Stimulated activated CD8-positive, alpha-beta memory T cell treated with anti-CD3 and anti-CD28 coated beads, Interleukin-2, amount 100 ng/mL, for 48 hours (primary cell): ENCODE measurements at regions not wholly inside any gene's neighbourhood (a gene's known extent, or its start where the extent isn't known, plus 50 kb on each side); places are given as distances from the start of the nearest gene placed in this dataset.

Experiments
- DNase-seq, 2 donors: peaks; one replicate each; pipeline ENCODE4 v3.0.0-alpha.2; 2020; ENCODE audit warnings: low read depth in 2 of 2

DNA sequence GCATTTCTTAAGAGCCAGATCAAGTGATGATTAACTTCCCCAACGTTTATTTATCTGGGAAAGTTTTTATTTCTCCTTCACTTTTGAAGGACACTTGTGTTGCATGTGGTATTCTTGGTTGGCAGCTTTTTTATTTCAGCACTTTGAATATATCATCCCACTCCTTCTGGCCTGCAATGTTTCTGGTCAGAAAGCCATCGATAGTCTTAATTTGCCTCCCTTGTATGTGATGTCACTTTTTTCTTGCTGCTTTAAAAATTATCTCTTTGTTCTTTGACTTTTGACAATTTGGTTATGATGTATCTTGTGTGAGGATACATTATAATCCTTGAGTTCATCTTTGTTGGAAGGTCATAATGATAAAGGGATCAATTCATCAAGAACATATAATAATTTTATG lies 503.2 kb downstream of the OTOL1 start:
- DNase-seq: no peak

DNA sequence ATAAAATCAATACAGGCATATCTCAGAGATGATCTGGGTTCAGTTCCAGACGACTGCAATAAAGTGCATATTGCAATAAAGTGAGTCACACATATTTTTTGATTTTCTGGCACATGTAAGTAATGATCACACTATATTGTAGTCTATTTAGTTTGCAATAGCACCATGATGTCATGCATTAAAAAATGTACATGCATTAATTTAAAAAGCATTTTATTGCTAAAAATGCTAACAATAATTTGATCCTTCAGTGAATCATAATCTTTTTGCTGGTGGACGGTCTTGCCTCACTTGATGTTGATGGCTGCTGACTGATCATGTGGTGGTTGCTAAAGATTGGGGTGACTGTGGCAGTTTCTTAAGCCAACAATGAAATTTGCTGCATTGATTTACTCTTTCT lies 511.1 kb downstream of the OTOL1 start:
- DNase-seq: no peak

DNA sequence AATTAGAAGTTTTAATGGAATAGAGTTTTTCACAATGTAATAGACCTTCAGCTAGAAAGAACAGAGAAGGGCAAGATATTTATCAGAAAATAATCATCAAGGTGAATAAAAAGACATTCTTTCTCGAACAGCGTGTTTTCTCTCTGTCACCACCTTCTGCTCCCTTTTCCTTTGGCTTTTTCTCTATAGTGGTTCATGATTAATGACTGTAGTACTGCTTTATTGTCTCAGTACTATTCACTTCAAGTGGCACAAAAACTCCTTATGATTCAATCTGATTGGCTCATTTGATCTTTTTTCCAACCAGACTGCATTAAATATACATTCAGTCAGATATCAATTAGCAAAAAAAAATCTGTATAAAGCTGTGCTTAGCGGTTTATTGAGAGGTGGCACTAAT lies 516.0 kb downstream of the OTOL1 start:
- no peak for DNase-seq

DNA sequence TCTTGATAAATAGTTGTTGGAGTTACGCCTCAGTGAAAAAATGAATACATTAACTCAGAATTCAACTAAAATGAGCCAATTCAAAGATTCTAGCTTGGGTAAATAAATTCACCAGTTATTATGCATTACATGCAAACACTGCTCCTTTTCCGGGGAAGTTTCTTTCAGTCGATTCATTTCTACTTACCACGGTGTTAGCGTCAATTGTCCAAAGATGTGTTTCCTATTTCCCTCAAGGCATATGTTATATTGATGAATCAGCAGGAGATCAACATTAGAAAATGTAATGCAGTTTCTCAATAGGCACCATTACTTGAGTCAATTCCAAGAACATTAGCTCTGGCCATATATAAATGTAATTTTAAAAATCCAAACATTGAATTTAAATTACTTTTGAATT lies 517.7 kb downstream of the OTOL1 start:
- DNase-seq: no peak

DNA sequence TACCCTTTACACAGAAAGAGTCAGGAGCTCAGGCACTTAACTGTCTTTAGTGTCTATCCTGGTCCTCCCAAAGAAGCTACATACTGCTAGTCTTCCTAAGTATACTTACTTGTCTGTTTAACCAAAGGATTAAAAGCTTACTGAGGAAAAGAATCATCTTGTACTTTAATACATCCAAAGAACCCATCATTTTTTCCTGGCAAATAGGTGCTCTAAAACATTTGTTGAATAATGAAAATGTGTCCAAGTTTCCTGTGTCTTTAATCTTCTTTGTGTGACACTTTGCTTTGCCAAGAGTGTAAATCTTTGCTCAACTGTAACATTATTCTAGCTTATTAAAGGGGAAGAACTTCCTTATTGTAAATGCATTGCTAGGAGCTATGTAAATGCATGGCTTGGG lies 519.2 kb downstream of the OTOL1 start:
- no peak for DNase-seq

DNA sequence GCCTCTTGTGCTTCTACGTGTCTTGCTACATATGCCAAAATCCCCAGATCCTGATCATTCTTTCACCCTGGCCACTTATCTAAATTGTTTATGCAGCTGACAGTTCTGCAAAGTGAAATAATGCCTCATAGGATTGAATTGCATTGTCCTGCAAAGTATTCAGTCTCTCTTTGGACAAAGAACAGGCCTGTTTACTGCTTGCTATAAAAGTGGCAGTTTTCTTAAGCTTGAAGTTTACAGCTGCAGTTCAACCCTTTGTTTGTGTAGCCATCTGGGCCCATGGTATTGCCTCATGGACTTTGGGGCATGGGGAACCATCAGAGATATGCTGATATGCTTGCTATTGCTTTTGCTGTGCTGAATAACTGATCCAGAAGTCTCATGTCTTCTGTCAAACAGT lies 523.2 kb downstream of the OTOL1 start:
- no peak for DNase-seq

DNA sequence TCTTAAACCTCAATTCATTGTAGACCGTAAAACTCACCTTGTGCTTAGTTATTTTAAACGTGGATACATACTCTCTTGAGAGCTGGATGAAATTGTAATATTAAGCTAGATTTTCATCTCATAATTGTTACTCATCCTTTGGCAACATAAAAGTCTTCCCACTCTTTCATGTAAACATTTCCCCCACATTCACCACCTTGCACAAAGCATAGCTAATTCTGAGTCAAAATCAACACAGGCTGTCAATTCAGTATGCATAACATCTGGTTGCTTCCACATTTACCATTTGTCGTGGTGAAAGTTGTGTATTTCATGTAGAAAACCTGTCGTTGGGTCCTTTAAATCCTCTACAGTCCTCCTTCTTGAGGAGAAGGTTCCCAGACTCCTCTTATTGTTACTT lies 524.6 kb downstream of the OTOL1 start:
- DNase-seq: no peak

DNA sequence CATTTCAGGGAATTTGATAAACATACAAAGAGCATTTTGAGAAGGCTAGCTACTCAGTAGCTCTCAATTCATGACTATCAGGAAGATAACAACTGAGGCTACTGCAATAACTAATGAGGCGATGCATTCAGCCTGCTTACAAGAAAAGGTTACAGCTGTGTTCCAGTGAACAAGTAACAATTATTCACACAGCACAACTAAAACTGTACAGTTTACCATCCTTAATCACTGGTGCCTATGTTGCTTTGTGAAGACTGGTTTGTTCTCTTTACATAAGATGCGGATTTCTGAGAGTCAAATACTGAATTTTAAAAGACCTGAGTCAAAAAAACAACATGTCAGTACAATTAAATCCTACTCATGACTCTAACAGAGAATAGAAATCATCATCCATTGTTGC lies 526.3 kb downstream of the OTOL1 start:
- no peak for DNase-seq

DNA sequence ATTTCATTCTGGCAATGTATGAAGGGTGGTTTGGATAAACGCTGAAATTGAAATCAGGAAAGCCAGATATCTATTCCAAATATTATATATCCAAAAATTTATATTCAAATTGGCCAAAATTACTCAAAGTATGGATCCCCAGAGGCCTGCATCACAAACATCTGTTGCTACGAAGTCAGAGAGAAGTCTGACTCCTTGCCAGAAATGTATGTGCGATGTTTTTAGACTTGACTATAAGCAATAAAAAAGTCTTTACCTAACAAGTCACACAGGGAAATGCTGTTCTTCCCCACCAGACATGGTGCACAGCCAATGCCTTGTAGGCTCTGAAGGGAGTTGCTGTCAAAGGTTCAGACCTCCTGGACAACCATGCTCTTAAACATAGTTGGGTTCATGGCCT lies 533.1 kb downstream of the OTOL1 start:
- DNase-seq: no peak

DNA sequence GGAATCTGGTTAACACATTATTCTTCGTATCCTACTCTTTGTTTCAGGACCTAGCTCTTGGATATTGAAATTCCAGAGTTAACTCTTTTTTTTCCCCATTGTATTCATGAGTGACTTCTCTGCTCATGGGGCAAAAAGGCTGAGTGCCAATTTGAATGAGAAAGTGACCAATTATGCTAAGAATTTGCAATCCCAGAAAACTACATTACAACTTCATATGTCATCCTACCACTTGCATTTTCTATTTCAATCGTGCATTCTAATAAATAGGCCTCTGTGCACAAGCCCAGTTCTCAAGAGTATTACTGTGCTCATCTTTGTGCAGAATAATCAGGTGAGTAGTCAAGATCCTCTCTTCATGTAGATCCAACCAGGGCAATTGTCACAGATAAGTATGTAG lies 537.8 kb downstream of the OTOL1 start:
- no peak for DNase-seq

DNA sequence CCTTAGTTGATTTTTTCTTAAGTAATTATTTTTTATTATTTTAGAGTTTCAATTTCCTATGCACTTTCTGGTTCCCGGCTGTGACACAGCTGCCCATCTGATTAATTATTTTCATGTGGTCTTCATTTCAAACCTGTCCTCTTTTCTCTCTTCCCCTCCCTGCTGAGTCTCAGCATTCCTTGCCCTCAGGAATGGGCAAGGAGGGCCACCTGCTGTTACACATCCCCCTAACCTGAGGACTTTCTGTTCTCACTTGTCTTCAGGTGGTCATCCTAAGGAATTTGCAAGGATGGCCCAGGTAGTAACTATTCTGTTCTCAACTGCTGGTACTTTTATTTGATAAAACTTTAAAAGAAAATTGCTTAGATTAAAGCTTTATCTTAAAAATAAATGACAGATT lies 545.0 kb downstream of the OTOL1 start:
- no peak for DNase-seq

DNA sequence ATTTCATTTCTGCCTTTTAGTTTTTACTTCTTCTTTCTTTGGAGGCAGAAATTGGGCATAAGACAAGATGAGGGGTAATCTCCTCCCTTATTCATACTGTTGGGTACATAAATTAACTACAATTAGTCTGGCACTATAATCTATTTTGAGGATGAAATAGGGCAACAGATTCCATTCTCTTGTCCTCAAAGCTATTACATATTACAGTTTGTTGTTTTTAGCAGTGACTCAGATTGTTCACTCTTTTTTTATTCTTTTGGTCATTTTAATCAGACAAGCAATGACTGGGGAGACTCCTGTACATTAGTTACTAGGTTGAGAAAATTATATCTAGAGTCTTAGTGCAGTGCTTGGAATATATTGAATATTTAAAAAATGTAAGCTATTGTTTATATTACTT lies 556.0 kb downstream of the OTOL1 start:
- DNase-seq: no peak

DNA sequence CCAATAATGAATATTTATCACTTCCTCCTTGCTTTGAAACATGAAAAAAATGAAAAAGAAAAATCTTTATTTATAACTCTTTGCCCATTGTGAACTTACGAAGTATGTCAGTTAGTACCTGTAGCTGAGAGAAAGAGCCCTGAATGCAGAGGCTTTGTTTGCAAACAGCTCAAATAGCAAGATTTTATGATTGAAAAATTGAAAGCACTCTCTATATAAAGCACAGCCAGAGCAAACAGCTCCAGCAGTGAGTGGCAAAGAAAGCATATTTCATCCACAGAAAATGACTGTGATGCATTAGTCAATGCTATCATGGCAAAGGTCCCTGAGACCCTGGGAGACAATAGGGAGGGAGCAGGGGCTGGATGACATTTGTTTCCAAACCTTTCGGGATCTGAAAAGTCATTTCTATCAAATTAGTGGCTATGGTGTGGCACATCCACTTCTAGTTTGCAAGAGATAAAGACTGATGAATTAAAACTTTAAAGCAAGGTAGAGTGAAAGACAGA lies 576.1 kb downstream of the OTOL1 start:
- DNase-seq: no peak

DNA sequence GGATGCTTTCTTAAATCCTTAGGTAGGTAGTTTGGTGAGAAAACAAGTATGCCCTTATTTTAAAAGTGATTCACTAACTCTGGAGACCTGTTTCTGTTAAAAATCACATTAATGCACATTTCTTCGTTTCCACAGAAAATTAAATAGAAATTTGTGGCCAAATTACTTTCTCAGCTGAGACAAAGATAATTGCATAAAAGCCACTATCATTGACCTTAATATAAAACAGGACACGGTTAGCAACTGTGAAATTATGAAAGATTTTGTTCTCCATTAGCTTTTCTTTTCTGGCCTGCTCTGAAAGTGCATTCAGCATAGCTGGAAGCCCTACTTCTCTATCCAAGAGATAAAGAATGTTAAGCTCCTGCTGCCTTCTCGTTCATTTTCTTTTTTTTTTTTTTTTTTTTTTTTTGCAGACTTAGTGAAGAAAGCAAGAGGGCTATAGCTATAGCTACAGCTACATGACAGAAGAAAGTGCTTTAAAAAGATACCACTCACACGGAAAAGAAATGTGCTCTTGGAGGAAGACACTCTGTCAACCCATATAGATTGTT lies 576.9 kb downstream of the OTOL1 start:
- no peak for DNase-seq

DNA sequence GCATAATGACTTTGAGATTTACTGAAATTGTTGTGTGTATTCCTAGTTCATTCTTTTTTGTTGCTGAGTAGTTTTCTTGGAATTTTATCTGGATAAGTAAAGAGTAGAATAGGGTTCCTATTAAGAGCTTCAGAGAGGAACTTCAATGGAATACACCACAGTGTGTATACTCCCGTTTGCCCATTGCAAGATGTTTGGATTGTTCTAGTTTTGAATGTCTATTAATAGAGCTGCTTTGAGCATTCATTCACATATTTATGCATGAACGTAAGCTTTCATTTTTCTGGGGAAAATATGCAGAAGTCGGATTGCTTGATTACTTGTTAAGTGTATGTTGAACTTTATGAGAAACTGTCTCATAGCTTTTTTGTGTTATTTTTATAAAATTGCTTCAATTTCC lies 580.5 kb downstream of the OTOL1 start:
- DNase-seq: no peak

DNA sequence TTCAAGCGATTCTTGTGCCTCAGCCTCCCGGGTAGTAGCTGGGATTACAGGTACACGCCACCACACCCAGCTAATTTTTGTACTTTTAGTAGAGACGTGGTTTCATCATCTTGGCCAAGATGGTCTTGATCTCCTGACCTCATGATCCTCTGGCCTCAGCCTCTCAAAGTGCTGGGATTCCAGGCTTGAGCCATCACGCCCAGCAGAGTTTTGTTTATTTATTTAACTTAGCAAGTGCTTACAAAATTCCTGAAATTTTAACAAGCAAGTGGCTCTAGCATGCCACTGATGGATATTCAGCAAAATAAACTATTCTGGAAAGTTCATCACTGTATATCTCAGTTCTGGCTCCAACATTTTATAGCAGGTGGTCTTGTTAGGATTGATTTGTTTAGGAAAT lies 585.9 kb downstream of the OTOL1 start:
- DNase-seq: no peak

DNA sequence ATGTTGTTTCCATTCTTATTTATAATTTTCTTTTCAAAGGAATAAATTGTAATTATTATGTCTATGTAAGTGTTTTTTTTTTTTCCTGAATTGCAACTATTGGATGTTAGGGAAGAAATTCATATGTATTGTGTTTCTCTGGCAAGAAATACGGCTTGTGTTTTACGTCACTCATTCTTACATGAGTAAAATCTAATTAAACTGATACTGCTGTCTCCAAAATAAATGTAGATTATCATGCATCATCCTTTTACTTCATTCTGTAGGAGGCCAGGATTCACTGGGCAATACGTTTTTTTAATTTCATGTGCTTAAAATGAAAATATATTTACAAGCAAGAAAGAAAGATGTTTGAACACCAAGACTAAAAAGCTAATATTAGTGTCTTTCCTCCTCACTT lies 590.8 kb downstream of the OTOL1 start:
- DNase-seq: no peak

DNA sequence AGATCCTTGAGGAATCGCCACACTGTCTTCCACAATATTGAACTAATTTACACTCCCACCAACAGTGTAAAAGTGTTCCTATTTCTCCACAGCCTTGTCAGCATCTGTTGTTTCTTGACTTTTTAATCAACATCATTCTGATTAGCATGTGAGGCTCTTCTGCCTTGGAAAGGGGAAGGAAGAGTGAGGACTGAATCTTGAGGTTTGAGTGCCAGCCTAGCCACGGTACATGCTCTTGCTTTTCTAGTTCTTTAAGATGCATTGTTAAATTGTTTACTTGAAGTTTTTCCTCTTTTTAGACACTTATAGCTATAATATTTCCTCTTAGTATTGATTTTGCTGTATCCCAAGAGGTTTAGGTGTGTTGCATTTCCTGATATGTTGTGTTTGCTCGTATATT lies 596.1 kb downstream of the OTOL1 start:
- no peak for DNase-seq

DNA sequence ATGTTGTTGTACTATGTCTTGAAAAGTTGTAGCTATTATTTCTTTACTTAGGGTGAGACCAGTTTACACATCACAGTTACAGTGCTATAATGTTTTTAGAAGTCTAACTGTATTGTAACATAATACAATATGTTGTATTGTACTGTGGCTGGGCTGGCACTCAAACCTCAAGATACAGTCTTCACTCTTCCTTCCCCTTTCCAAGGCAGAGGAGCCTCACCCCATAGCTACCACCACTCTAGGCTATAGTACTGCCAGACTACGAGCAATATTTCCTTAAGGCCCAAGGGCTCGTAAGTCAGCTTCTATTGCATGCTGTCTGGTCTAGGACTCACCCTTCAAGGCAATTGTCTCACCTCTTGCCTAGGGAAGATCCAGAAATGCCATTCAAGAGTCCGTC lies 597.7 kb downstream of the OTOL1 start:
- DNase-seq: no peak

DNA sequence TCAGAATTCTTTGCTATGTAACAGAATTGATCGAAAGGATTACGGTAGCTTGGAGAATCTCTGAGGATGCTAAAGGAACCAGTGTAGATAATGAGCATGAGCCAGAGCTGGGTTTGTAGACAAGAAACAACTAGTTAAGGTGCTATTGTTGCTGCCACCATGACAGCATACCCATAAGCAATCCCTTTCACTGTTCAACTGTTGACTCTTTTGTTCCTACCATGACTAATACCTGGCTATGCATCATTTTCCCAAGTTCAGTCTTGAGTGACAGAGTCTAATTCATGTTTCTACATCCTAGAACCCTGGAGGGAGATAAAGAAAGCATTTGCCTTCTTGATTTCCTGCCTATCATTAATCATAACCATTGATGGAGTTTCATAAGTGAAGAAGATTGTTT lies 600.3 kb downstream of the OTOL1 start:
- no peak for DNase-seq

DNA sequence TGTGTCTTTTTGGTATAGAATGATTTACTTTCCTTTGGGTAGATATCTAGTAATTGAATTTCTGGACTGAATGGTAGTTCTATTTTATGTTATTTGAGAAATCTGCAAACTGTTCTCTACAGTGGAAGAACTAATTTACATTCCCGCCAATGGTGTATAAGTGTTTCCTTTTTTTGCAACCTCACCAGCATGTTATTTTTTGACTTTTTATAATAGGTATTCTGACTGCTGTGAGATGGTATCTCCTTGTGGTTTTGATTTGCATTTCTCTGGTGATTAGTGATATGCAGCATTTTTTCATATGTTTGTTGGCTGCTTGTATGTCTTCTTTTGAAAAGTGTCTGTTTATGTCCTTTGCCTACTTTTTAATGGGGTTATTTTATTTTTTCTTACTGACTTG lies 607.2 kb downstream of the OTOL1 start:
- no peak for DNase-seq

DNA sequence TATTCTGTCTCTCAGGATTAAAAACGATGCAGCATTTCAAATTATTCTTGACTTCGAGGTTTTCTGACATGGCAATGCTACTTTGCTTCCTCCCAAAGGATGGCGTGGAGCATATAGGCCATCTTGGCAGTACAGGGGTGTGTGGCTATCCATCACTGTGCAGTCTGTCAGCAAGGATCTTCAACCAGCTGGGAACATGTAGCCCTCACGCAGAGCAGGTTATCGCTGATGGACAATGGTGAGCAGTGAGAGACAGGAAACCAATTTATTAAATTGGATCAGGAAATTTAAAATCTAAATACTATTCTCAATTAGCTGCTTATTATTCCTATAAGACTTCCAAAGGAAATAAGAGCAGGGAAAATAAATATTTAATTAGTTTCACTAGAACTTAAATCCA lies 615.3 kb downstream of the OTOL1 start:
- no peak for DNase-seq

DNA sequence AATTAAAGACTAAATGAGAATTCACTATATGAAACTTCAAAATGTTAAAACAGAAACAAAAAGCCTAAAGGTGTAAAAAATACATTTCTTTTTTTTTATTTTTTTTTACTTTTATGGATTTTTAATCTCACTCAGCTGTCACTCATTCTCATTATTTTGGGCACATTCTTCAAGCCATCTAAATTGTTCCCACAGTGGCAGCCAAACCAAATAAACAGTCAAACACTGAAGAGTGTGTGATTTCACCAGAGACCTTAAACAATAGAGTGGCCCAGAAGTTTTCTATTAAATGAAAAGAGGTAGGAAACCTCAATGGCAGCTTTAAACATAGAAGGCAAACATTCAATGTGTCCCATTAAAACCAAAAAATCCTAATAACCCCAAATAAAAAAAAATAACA lies 616.1 kb downstream of the OTOL1 start:
- DNase-seq: no peak

DNA sequence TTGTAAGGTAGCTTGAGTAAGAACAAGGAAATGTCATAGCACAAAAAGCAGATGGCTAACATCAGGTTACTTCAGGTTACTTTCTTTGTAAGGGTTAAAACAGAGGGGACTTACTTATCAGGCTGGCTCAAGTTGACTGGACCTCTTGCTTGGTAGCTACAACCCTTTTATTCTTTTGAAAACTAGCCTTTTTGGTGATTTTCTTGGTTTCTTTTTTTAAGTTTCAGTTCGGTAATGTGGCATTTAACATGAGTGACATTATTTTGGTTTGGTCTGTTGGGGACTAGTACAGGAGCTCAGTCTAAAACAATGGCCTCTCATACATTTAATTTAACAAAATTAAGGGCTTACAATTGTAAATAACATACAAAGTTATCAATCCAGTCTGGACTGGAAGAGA lies 621.4 kb downstream of the OTOL1 start:
- DNase-seq: no peak

DNA sequence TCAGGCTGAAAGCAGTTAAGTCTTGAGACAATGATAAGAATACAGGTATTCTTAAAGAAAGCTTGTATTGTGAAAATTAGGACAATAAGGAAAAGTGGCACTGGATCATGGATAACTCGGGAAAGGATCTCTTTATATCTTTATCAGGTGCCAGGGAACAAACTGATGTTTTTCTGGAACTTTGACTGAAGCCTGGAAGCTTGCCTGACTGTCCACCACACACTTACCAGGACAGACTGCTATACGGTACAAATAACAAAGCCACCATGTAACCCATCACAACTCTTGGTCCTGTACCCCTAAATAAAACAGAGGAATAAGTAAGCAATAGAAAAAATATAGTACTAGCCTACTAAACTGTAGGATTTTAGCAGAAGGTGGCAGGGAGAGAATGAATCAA lies 623.0 kb downstream of the OTOL1 start:
- no peak for DNase-seq
